CD4-positive, alpha-beta T cell treated with Interleukin-6 at 100 ng/mL for 8 hours (primary cell): ENCODE measurements at regions not wholly inside any gene's neighbourhood (a gene's known extent, or its start where the extent isn't known, plus 50 kb on each side); places are given as distances from the start of the nearest gene placed in this dataset.

Source experiments
- DNase-seq: peaks from one replicate; pipeline ENCODE4 v3.0.0-alpha.2; 2020; ENCODE audit warnings: mixed read lengths, low spot score

DNA sequence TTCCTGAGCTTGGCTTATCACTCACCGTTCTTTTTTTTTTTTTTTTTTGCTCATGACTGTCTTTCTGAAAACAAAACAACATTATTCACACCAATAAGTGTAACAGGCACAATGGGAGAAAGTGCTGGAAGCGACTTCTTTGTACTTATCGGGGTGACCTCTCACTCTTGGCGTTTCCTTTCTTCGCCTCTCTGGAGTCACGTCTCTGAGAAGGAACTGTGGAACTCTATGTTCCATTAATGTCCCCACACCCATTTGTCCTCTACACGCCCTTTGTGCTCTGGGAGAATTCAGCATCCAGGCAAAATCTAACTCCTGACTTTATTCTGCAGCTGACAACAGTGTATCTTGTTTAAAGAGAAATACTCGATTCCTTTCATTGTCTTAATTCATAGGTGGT is 70.8 kb upstream of the FAM204A start:
- DNase-seq, result no peak

DNA sequence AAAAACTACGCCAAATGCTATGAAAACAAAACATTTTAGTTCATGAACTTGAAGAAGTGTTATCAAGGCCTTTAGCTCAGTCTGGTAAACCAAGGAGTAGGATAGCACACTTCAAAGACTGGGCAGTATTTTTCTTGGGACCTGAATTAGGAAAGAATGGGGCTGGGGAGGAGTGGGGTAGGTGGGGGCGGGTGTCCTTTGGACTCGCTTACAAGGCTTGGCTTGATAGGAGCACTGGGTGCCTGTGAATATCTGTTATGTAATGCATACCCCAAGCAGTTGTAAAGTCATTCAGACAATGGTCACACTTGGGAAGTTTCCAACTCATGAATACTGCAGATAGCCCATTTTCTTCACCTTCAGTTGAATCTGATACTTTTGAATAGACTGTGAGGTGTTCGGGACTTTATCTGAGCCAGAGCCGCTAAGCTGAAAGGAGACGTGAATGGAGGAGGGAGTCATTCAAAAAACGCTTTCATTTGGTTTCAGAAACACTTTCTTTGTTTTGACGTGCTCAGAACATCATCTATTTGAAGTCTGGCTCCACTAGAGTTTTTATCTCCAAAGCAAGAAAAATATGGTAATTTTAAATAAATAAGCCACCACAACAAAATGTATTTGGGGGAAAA is 70.1 kb upstream of the FAM204A start:
- DNase-seq, result no peak

DNA sequence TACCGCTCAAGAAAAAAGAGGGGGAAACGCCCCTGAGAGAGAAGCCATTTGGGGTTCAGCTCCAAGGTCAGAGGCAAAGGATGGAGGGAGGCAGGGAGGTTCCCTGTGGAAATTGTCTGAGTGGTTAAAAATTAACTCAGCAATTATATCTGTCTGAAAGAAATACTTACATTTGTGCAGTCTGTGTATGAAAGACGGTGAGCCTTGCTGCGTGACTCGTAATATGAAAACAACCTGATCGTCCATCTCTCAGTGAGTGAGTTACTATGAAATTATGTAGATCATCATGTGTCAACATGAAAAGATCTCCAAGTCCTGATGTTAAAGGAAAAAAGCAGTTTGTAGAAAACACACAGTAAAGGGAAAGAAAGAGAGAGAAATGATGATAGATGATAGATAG is 67.2 kb upstream of the FAM204A start:
- DNase-seq, result no peak

DNA sequence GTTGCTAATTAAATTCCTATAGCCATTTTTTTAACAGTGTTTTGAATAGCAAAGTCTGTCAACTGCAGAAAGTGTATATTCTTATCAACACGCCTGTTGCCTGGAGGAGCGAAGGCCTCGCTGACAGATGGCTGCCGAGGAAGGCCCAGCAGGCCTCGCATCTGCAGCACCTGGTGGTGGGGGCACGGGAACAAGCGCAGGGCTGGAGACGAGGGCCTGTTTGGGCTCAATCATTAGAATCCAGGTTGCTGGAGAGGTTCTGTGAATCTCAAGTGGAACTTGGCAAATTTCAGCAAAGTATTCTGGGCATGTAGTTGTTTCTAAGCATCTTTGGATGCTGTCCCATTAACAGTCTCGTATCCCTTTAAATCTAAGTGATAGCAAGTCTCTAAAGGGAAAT is 66.1 kb upstream of the FAM204A start:
- DNase-seq, result no peak

DNA sequence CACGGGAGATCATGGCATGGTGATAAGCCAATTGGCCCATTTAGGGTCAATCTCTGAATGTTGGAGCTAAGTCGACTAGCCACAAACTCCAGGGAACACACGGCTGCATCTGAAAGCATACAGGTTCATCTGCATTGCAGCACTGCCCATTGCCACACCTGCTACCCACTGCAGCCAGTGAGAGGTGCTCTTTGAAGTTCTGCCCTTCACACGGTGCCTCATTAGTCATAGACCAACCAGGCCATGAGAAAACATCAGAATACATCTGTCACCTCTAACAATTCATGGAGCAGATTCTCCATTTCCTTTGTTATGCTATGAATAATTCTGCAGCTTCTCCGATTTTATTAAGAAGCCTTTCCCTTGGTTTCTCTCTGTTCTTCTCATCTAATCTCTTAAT is 65.7 kb upstream of the FAM204A start:
- DNase-seq, result no peak

DNA sequence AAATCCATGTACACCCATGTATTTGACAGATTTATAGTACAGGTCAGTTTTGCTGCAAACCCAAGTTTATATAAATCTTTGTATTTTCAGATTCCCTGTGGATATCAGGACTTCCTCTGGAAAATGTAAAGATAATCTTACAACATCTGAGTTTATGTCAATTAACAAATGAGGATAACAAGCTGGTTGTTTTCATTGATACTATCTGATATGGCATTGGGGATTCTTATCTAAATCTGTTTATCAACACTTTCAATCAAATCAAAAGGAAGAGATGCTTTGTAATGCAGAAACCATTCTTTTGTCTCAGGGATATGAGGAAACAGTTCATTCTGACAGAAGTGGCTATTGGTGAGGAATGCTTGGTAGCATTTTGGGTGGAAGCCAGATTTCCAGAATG is 64.9 kb upstream of the FAM204A start:
- no peak for DNase-seq

DNA sequence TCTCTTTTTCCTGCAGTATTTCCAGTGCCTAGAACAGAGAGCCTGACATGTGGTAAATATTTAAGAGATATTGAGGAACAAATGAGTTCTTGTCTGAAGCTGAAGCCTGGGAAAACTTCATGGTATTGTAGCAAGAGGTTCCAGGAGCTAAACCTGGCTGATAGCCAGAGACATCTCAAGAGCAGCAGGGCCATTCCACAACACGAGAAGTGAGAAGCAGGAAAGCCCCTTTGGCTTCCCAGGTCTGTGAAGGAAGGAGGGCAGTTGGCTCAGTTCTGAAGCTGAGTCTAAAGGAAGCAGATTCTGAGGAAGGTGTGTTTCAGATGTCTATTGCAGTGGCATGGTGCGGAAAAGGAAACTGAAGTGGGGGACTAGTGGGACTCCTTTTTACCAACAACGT is 63.8 kb upstream of the FAM204A start:
- no peak for DNase-seq

DNA sequence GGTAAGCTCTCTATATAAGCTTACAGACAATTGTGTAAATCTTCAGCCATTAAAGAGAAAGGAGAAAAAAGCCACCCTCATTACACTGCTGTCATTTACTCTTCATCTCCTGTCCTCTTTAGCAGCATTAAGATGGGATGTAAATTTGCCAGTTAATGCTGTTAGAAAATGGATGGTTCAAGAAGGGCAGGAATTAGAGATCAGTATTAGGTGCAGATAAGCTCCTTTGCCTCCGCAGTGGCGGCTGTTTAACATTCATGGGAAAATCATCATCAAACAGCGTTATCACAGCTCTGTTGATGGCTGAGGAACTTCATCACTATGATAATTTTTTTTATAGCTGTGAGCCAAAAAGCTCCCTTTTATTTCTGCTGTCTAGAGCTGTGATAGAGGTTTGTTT is 61.8 kb upstream of the FAM204A start:
- no peak for DNase-seq

DNA sequence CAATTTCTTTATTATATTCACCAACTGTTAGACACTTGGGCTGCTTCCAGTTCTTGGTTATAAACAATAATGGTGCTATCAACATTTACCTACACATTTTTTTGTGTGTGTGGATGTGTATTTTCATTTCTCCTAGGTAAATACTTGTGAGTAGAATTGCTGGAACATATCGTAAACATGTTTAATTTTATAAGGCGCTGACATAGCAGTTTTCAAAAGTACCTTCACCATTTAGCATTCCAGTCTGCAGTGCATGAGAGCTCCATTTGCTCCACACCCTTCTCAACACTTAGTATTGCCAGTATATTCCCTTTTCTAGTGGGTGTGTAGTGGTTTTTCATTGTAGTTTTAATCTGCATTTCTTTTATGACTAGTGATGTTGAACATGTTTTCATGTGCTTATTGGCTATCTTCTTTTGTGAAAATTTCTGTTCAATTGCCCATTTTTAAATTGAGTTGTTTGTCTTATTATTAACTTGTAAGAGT is 59.6 kb upstream of the FAM204A start:
- no peak for DNase-seq

DNA sequence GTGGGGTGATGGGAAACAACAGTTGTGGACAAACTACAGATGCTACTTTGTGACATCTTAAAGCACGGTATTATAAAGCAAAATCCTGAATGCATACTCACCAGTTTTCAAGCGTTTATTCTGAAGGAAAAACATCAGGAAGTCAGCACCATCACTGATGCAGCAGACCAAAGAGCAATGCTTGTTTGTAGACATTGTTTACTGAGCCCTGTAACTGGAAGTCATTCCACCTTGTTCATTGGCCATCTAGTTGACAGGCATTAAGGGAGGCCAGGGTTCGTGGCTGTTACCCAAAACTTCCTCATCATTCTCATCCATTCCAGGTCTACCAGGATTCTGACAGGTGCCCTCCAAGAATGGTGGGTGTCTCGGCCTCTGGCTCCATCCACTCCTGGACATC is 55.3 kb upstream of the FAM204A start:
- DNase-seq, result no peak

DNA sequence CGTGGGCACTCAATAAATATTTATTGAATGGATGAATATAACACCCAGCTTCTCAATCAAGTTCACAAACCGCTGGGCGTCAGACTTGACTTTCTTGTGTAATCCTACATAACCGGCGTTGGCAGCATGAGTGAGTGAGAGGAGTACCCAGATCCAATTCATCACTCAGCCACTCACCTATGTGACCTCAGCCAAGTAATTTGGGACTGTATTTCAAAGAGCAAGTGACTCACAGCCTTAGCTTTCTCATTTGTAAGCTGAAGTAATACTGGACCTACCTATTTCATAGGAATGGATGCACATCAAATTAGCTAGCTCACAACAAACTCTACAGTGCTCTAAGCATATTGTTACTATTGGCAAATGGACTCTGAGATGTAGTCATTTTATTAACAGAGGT is 53.8 kb upstream of the FAM204A start:
- DNase-seq, result no peak

DNA sequence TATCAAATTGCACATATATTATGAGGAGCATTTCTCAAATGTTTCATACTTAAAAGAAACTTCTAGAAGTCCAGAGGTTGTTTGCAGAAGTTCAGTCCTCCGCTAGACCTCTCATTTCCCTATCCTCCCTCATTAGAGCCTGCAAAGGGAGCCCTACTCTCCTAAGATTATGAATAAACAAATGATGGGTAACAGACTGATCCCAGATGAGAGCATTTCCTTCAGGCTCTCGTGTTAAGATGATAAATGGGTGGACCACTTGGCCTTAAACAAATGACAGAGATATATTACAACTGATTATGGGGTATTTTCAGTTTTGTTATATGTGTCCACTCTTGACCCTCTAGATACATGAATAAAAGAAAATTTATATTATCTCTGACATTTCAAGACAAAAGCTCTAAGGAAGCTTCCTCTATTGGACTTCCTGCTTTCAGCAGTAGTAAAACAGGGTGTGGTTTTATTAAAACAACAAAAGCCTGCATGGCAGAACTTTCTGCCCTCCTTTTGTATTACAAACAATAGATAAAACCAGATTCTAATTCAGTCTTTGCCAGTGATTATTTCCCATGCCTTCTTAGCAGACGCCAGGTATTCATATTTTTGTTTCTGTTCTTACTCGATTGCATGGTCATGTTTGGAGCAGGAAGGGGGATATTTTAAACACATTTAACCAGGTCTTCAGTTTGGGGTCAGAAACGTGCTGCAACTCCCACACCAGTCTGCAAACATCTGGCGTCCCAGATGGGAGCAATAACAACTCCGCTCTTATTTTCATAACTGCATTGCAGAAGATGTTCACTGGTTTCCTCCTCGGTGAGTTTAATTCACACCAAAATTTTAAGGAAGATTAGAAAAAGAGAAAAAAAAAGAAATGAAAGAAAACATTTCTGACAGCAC is 52.4 kb upstream of the FAM204A start:
- no peak for DNase-seq

DNA sequence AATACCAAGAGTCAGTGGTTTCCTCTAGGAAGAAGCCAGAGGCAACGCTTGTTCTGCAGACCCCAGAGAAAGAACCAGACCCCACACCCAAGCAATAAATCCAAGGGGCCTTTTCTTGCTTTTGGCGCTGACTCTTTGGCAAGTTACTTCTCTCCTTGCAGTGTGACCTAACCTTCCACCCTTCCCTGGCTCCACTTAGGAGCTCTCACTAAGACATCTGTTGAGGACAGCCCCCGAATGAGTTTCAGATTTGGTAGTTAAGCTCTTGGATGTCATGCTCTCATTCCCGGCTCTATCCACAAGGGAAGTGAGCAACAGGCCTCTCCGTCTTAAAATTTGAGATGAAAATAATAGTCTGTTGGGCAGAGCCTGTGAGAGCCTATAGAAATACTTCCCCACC is 50.6 kb upstream of the FAM204A start:
- DNase-seq, result no peak
